ENCODE measurements at regions not wholly inside any gene's neighbourhood (a gene's known extent, or its start where the extent isn't known, plus 50 kb on each side); places are given as distances from the start of the nearest gene placed in this dataset.

GRCh38 chr18:42364766-42365165 lies 409.7 kb downstream of the PIK3C3 start:
- no peak for DNase-seq (ENCODE audit: extremely low read depth in 1 of 4, low spot score in 3 of 4)
- no TSS peak for BruUV-seq (replicated peaks)
- POLR2A ChIA-PET = no interaction called here
- H2AFZ ChIP-seq (ENCODE audit: low read depth, low read length) = no peak overlapping the region
- H3K27ac ChIP-seq (ENCODE audit: extremely low read depth, low read depth, low read length) = no peak overlapping the region
- H3K79me2 ChIP-seq (ENCODE audit: control insufficient read depth, insufficient read depth, low read length) = no peaks in the 10 kb centered on the region
- no peaks in the 10 kb centered on the region for H3K4me1 ChIP-seq (replicated peaks in 1 of 2; ENCODE audit: control insufficient read depth in 2 of 2, insufficient read depth in 2 of 2, low read length in 2 of 2)
- no peak for ATAC-seq
- H3K4me3 ChIP-seq = no peak overlapping the region
- TF ChIP-seq EP400 (IDR thresholded peaks at IDR 0.05) = no peak
- H3K9ac ChIP-seq (ENCODE audit: insufficient read depth in 1 of 2, low read depth in 2 of 2, low read length in 2 of 2) = no peak overlapping the region
- H4K20me1 ChIP-seq (replicated peaks; ENCODE audit: control insufficient read depth, insufficient read depth, low read length) = no peaks in the 10 kb centered on the region
- no peaks in the 10 kb centered on the region for H3K9me1 ChIP-seq (ENCODE audit: control insufficient read depth, insufficient read depth, low read length)
- no peak for FAIRE-seq
- H3K9me3 ChIP-seq (replicated peaks; ENCODE audit: control insufficient read depth, insufficient read depth, low read depth, low read length) = no peaks in the 10 kb centered on the region
- in situ Hi-C loops (cut with MboI) = no loop called here
- CTCF ChIA-PET (ENCODE audit: low intra/inter-chr PET ratio) = no interaction called here
- H3K27me3 ChIP-seq (ENCODE audit: control insufficient read depth in 2 of 2, insufficient read depth in 2 of 2, low read length in 2 of 2) = no peaks in the 10 kb centered on the region
- 0% methylated on average over 1 of the region's 1 CpG for WGBS (ENCODE audit: insufficient coverage, low coverage, missing lambda C conversion rate)
- intact Hi-C loops (cut with micrococcal nuclease) = no loop called here
- no peaks in the 10 kb centered on the region for H3K36me3 ChIP-seq (ENCODE audit: control insufficient read depth, insufficient read depth, low read length)
- H3K4me2 ChIP-seq (ENCODE audit: insufficient read depth, low read length) = no peak overlapping the region

GRCh38 chr18:42365591-42365990 lies 410.6 kb downstream of the PIK3C3 start:
- no peak for TF ChIP-seq KAT8 (IDR thresholded peaks at IDR 0.05; ENCODE audit: low read depth)
- TF ChIP-seq RAD51 (IDR thresholded peaks at IDR 0.05; ENCODE audit: borderline replicate concordance, low read depth) = no peak
- TF ChIP-seq XRCC4 (IDR thresholded peaks at IDR 0.05; ENCODE audit: extremely low read depth, insufficient read depth, insufficient read length) = no peak
- TF ChIP-seq ZBTB11 (CRISPR knock-in tag; IDR thresholded peaks at IDR 0.05) = no peak
- TF ChIP-seq NFATC3 (IDR thresholded peaks at IDR 0.05) = no peak
- TF ChIP-seq PRMT5 (CRISPR knock-in tag; IDR thresholded peaks at IDR 0.05) = no peak
- TF ChIP-seq LEF1 (IDR thresholded peaks at IDR 0.05) = no peak
- TF ChIP-seq MCM3 (IDR thresholded peaks at IDR 0.05) = no peak
- no peak for TF ChIP-seq HES1 (IDR thresholded peaks at IDR 0.05; ENCODE audit: low read depth)
- TF ChIP-seq KAT7 (CRISPR knock-in tag; IDR thresholded peaks at IDR 0.05; ENCODE audit: borderline replicate concordance) = no peak
- no peak for TF ChIP-seq ZNF41 (CRISPR knock-in tag; conservative IDR thresholded peaks at IDR 0.05)
- TF ChIP-seq EHMT2 (IDR thresholded peaks at IDR 0.05) = no peak
- no peaks in the 10 kb centered on the region for H3K27me3 ChIP-seq (ENCODE audit: control insufficient read depth in 2 of 2, insufficient read depth in 2 of 2, low read length in 2 of 2)
- H3K36me3 ChIP-seq (ENCODE audit: control insufficient read depth, insufficient read depth, low read length) = no peaks in the 10 kb centered on the region
- FAIRE-seq = no peak
- no peak overlapping the region for H3K9ac ChIP-seq (ENCODE audit: insufficient read depth in 1 of 2, low read depth in 2 of 2, low read length in 2 of 2)
- H3K79me2 ChIP-seq (ENCODE audit: control insufficient read depth, insufficient read depth, low read length) = no peaks in the 10 kb centered on the region
- no peak overlapping the region for H2AFZ ChIP-seq (ENCODE audit: low read depth, low read length)
- no TSS peak for BruUV-seq (replicated peaks)
- CTCF ChIA-PET (ENCODE audit: low intra/inter-chr PET ratio) = no interaction called here
- no peaks in the 10 kb centered on the region for H3K9me3 ChIP-seq (replicated peaks; ENCODE audit: control insufficient read depth, insufficient read depth, low read depth, low read length)
- no peak overlapping the region for H3K4me3 ChIP-seq
- no peak overlapping the region for H3K4me2 ChIP-seq (ENCODE audit: insufficient read depth, low read length)
- no peak for DNase-seq (ENCODE audit: extremely low read depth in 1 of 4, low spot score in 3 of 4)
- POLR2A ChIA-PET = no interaction called here
- in situ Hi-C loops (cut with MboI) (no loop called here), intact Hi-C loops (cut with micrococcal nuclease) (no loop called here)
- no peaks in the 10 kb centered on the region for H3K9me1 ChIP-seq (ENCODE audit: control insufficient read depth, insufficient read depth, low read length)
- no peaks in the 10 kb centered on the region for H4K20me1 ChIP-seq (replicated peaks; ENCODE audit: control insufficient read depth, insufficient read depth, low read length)
- no peak overlapping the region for H3K27ac ChIP-seq (ENCODE audit: extremely low read depth, low read depth, low read length)
- no peaks in the 10 kb centered on the region for H3K4me1 ChIP-seq (replicated peaks in 1 of 2; ENCODE audit: control insufficient read depth in 2 of 2, insufficient read depth in 2 of 2, low read length in 2 of 2)
- WGBS (ENCODE audit: insufficient coverage, low coverage, missing lambda C conversion rate) = 0% methylated on average over 1 of the region's 1 CpG
- ATAC-seq = no peak
